ENCODE measurements at regions not wholly inside any gene's neighbourhood (a gene's known extent, or its start where the extent isn't known, plus 50 kb on each side); places are given as distances from the start of the nearest gene placed in this dataset.

DNA sequence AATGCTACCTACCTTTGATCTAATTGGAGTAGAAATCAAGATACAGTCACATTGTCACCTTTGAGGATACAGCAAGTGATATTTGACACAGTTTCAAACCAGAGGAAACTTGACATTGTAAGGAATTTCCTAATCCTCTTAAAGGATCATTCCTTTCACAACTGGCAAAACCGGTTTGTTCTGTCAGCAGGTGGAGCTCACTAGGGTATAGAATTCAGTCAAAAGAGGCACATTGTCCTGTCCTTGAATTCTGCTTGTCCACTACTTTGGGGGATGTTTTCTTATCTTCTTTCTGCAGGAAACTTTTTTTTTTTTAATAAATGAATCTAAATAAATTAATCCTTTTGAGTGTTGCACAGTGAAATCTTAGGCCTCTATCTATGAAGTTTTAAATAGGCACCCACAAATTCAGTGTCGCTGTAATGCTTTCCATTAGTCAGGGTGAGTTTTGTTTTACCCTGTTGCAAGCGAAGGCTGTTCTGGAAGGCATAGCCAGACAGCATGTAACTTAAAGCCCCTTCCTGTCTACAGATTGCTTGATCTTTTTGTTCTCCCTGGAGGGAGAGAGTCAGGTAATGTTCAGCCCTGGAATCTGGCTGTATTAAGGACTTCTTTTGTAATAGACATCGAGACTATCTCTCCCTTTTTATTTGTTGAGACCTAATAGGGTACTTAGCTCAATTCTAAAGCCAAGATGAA is 285.0 kb upstream of the RGS6 start:
- no peak for DNase-seq

DNA sequence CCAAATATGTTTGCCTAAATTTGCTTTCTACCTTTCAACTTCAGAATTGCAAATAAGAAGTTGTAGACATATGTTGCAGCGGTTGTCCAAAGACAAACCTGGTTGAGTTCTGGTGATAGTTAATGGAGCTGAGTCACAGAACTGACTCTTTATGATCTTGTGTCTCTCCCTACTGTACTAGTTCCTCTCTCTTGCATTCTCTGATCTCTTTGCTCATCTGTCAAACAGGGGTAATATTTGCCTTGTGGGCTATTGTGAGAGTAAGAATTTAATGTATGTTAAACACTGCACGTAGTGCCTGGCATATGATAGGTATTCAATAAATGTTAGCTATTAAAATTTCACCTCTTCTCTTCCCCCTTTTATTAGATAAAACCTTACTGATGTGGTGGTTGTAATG is 283.5 kb upstream of the RGS6 start:
- DNase-seq = no peak

DNA sequence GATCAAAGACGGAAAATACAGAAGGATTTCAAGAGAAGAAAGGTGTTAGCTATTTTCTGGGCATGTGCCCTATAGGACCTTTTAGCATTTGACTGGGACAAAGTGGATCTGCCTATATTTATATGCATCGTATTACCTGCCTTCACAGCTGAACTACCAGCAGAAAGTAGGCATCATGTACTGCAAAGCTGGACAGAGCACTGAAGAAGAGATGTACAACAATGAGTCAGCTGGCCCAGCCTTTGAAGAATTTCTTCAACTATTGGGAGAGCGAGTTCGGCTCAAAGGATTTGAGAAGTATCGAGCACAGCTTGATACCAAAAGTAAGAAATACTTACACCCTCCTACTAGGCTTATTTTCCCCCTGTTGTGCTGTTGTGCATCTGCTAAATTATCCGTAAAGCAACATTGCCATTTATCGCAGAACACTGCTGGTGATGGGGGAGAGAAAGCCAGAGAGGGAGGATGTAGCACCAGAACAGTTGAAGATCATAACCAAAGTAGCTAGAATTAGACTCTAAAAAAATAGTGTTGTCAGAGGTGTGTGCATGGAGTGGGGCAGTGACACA is 282.0 kb upstream of the RGS6 start:
- DNase-seq = no peak

DNA sequence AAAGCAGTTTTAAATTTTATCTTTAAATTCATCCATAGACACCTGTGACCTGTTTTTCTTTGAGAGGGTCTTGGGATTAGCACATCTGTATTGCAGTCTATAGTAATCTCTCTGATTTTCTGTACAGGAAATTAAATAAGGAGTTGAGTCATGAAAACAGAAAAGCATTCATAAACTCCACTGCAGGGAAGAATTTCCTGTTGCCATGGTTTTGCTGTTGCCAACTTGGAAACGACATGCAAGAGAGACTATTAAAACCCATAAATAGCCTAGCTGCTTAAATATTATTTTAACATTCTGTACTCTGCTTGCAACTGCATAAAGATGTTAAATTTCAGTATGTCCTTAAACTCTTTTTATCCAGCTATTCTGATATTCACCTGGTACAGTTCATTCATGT is 281.0 kb upstream of the RGS6 start:
- DNase-seq = no peak

DNA sequence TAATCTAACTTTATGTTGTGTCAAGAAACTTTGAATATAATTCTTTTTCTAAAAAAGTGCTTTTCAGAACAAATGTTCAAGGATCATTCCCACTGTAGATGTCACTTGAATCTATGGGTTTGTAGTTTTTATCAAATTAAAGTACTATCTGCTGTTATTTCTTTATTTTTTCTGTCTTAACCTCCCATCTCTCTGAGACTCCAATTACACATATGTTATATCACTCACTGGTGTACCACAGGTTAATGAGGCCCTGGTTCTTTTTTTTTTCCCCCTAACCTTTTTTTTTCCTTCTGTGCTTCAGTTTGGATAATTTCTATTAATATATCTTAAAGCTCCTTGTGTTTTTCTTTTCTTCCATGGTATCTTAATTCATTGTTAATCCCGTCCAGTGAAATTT is 279.9 kb upstream of the RGS6 start:
- no peak for DNase-seq

DNA sequence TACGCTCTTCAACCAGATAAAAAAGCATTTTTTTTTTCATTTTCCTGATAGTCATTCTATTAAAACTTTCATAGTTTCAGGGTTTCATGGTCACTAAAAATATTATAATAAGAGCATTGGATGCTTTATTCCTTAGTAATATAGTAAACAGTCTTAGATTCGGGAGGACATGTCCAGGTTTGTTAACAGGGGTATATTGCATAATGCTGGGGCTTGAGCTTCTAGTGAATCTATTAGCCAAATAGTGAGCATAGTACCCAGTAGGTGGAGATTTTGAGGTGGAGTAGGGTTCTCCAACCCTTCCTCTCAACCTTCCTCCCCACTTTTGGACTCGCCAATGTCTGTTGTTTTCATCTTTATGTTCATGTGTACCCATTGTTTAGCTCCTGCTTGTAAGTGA is 277.4 kb upstream of the RGS6 start:
- no peak for DNase-seq

DNA sequence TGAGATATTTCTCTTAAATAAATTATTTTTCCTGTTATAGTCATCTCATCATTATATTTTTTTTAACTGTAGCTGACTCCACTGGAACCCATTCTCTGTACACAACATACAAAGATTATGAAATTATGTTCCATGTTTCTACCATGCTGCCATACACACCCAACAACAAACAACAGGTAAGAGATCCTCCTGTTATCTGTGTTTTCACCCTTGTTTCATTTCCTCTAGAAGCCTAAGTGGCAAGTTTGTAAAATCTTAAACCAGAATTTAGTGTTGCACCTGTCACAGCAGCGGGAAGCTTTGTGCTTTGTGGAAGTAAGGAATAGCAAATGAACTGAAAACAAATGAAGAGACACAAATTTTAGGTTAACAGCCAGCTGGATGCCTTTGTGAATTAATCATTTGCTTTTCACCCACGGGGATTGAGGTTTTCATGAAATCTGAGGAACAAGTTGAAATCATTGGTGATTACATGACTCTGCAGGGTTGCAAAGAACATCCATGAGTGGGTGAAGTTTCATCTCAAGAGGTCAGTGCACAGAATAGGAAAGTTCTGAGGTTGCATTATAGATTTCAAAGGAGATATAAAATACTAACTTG is 273.9 kb upstream of the RGS6 start:
- no peak for DNase-seq

DNA sequence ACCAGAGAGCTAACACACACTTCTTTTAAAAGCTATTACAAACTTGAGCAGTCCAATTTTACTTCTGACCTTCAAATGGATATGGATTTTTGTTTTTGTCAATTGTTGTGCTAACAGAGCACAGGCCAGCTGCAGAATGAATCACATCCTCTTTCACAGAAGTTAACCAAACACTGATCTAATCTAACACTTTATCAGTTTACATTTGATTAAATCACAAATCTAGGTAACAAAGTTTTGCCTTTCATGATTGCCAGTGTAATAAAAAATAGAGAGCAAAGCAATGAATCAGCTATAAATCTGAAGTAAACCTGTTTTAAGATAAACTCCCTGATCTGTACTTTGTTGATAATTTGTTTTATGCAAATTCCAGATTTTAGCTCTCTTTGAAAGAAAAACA is 273.1 kb upstream of the RGS6 start:
- DNase-seq = peak in 1 of 5 donors; percentile 42

DNA sequence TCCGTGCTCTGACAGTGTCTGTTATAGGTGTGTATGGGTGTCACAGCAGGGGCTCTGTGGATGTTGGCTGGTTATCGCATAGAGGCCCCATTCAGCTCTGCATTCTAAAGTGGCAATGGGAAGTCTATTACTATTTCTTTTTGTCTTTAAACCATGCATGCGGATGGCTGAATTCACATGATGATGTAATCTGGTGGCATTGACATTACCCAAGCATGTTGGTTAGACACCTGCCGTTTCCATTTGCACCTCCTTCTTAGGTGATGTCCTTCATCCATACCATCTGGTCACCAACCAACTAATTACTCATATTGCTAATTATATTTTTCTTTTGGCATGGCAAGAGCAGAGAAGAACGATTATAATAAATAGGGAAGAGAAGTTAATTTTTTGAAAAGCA is 270.8 kb upstream of the RGS6 start:
- DNase-seq = no peak

DNA sequence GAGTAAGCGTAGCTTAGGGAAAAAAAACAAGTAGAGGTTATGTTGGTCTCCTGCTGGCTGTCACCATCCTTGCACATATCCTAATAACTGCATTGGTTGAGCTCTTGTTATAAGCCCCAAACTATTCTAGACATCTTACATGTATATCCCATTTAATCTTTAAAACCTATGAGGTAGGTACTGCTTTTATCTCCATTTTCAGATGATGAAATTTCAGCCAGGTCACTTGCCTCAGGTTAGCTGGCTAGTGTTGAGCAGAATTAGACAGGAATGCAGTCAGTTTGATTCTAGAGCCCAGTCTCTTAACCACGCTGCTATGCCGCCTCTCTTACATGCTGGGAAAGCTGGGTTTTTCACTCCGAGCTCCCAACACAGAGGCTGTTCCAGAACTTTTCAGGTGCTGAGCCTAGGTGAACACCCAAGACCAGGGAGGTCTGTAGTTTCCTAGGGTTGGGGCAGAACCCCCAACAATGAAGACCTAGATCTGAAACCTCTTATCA is 269.9 kb upstream of the RGS6 start:
- DNase-seq = no peak

DNA sequence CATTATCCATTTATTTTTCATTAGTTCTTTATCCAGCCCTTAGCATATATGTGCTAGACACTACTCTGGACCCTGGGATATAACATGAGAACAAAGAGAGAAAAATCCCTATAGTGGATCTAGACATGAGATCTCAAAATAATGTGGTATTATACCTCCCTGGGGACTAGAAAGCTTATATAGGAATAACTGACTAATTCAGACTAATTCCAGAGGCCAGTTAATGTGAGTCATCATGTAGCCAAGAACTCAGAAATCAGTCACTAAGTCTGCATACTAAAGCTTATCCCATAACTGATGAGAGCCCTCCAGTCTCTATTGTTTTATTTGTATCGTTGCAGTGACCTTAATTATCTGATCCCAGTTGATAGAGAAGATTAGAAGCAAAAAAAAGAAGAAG is 267.1 kb upstream of the RGS6 start:
- no peak for DNase-seq

DNA sequence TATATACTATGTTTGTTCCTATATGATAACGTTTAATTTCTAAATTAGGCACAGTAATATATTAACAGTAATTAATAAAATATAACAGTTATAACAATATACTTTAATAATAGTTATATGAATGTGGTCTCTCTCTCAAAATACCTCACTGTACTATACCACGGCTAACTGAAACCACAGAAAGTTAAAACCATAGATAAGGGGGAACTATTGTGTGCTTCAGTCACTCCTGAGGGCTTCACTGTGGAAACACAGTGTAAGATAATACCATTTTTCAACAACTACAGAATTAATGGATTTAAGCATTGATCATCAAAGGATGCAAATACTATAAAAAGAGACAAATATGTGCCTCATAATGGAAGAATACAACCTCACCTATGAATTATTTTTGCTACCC is 266.4 kb upstream of the RGS6 start:
- DNase-seq = no peak

DNA sequence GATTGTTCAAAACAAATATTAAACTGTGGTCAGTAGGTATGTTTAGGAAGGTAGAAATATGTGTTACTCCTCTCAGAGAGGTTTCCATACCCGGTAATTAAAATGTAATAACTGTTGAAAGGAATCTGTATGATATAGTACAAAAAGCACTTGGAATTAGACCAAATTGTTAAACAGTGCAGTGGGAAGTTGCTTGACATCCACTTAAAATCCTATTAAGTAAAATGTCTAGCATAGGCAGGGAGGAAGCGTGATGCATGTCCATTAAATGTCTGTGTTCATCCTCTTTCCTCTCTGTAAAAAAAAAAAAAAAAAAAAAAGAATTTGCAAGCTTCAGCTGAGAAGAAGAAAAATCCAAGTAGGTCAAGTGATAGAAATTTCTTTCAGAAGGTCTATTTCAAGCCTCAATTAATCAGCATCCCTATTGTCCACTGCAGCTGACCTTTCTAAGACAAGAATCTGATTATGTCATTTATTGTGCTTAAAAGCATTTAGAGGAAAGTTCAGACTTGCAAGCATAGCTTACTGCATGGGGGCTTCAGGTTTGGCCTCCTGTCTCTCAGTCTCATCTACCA is 265.6 kb upstream of the RGS6 start:
- no peak for DNase-seq

DNA sequence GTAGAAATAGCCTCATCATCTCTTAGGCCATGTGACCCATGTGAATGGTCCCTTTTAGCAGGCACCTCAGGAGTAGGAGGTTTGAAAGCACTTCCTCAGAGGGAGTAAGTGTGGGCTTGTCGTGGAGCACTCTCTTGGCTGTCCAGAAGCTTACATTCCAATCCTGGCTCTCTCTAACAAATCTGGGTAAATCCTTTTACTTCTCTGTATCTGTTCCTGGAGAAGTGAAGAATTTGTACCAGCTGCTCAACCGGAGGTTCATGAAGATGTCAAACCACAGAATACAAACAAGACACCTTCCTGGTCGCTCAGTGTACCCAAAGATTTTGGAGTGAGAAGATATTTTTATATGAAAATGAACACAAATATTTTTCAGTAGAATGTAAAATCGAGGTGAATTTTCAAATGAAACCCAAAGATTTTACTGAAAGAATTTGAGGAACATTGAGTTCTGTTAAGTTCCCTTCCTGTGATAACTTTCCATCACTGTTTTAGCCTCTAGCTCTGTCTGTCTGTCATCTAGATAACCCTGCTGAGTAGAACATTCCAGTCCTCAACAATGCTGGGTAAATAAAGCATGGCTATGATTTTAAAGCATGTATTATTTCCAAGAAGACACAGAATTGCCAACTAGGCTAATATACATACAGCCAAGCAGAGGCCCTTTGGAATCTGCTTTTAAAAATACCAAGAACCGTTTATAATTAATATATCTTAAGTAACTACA is 263.9 kb upstream of the RGS6 start:
- no peak for DNase-seq

DNA sequence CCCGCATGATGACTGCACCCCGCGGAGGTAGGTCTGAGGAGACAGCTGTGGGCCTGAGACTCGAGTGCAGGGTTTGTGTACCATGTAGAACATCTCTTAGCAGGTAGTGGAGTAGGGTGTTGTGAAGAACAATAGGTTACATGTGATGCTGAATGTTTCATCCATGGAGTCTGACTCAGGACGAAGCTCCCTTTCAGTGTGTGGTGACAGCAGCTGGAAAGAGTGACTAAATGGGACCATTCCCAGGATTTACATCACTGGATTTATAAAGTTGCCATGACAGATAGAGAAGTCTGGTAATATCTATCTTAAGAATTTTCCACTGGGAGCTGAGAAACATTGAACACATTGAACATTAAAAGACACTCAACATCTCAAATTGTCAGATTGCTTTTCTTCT is 259.6 kb upstream of the RGS6 start:
- DNase-seq = no peak

DNA sequence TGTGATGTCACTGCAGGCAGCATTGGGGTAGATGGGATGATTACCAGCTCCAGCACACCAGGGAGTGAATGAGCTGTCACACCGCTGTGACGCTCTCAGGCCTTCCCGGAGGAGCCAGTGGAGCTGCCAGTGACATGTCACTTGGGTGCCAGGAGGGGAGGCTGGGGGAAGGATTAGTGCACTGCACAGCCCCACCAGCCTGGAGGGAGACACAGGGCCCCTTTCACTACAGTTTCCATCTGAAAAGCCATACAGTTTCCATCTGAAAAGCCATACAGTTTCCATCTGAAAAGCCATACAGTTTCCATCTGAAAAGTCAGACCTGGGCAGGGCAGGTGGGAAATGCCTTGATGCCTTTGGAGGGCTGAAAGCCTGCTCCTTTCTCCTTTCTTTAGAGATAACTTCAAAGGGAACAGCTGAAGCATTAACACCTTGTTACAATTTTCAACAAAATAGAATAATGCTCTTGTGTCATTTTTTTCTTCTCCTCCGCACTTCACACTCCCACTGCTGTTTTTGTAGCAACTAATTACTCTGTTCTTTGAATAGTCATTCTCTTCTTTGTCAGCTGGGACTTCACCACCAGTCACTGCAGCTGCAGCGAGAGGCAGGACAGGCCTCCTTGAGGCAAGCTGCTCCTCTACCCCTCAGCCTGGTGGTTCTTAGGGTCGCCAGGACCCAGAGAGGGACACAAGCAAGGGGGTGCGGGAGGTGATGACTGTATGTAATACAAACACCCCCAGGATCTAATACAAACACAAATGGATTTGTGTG is 256.9 kb upstream of the RGS6 start:
- no peak for DNase-seq

DNA sequence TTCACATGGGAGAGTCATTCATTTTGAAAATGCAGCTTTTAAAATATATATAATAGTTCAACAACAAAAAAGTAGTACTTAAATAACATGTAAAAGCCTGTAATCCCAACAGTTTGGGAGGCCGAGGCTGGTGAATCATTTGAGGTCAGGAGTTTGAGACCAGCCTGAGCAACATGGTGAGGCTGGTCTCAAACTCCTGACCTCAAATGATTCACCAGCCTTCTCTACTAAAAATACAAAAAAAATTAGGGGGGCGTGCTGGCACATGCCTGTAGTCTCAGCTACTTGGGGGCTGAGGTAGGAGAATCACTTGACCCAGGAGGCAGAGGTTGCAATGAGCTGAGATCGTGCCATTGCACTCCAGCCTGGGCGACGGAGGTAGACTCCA is 256.3 kb upstream of the RGS6 start:
- DNase-seq = no peak

DNA sequence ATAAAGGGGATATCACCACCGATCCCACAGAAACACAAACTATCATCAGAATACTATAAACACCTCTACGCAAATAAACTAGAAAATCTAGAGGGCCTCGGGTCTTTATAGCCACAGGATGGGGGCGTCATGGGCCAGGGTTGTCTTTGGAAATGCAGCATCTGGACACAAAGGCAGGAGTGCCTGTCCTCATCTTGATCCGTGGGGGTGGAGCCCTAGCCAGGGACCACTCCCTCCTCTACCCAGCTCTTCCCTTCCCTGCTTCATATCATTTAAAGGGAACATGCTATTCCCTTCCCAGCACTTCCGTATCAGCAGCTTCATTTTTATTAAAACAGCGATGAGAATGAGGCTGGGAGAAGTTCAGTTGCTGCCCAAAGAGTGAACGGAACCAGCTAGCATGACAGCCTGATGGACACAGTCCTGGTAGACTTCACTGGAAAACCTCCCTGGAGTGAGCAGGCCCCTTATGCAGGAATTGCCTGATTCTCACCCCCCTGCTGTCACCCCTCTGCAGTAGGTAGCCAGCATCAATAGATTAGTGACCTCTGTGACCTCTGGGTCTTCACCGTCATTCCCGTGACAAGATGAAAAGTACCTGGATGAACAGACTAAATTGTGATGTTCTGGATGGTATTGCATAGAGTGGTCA is 251.4 kb upstream of the RGS6 start:
- no peak for DNase-seq

DNA sequence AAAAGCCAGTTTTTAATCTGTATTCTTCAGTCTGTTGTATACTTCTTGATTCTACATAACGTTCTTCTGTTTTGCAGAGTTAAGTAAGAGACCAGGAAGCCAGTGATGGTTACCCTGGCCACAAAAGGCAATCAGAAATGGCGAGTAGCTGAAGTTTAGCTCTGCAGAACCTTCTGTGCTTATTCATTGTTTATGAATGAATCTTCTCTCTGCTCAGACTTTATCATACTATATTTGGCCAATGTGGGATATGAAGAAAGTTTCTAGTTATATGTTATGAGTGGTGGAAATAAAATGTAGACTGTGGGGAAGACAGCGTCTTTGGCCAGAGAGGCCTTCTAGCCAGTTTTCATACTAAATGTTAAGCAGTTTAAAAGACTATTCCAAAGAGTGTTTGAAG is 249.9 kb upstream of the RGS6 start:
- no peak for DNase-seq

DNA sequence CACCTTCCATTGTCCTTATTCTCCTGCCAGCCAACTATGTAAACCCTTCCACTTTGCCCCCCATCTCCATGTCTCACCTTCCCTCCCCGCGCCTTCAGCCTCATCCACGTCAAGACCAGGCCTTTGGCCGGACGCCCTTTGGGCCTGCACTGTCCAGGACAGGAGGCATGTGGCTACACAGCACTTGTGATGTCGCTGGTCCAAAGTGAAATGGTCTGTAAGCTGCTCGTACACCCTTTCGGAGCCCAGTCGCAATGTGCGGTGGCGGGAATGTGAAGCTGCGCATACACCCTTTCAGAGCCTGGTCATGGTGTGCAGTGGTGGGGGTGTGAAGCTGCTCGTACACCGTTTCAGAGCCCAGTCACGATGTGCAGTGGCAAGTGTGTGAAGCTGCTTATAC is 247.9 kb upstream of the RGS6 start:
- no peak for DNase-seq

DNA sequence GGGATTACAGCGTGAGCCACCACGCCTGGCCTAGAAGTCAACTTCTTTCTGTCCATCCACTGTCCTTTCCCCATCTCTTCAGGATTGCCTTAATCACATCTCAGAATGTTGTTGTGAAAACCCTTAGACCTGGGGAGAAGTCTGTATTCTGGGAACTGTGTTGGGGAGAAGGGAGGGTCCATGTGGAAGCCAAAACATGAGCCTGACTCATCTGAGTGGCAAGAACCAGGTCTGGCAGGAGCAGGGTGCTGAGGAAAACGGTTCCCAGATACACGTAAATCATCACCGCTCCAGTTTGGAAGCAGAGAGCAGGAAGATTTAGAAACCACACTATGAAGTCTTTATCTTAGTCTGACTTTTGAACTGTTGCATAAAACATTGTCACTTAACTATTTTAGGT is 245.6 kb upstream of the RGS6 start:
- DNase-seq = no peak

DNA sequence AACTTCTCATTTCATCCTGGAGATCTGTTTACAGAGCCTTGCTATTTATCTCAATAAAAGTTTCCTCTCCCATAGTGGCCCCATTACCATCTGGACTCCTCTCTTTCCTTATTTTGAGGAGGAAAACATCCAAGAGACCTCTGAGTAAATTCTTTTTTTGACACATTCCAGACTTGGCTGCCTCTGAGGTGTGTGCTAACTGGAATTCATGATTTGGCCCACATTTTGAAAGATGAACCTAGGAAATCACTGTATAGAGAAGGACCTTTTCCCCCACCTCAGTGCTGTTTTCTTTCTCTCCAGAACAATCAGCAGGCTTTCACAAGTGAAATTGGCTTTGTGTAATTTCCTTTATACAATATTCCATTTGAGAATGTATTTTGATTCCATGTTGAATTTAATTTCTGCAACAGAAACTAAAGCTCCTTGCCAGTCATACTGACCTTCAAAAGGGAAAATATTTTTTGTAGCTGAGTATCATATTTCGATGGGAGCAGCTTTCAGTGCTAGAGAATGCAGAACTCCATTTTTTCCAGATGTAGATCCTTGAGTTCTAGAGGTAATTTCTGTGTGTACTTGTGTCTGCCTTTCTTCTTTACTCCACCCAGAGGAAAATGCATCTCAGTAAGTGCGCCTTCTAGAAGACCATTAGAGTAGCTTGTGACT is 244.9 kb upstream of the RGS6 start:
- DNase-seq = no peak

Data from T-helper 1 cell (primary cell).